ENCODE measurements at regions not wholly inside any gene's neighbourhood (a gene's known extent, or its start where the extent isn't known, plus 50 kb on each side); places are given as distances from the start of the nearest gene placed in this dataset.

DNA sequence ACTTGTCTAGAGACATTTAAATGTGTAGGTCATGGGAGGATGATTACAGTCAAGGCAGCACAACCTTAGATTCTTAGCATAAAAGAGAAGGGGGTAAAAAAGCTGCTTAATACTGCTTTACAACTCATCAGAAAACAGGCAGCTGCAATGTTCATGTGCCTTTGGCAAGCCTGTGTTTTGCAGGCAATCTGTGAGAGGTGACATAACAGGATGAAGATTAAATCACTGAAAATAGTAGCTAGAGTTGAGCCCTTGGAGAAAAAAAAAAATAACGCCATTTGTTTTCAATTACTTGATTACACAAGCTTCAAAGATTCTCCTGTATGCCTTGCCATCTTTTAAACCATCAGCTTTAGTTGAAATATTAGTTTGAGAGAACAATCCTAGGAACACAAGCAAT, 847.6 kb upstream of the LCORL start:
- peak; percentile 30 for ATAC-seq
- TF ChIP-seq, protein P1, sequence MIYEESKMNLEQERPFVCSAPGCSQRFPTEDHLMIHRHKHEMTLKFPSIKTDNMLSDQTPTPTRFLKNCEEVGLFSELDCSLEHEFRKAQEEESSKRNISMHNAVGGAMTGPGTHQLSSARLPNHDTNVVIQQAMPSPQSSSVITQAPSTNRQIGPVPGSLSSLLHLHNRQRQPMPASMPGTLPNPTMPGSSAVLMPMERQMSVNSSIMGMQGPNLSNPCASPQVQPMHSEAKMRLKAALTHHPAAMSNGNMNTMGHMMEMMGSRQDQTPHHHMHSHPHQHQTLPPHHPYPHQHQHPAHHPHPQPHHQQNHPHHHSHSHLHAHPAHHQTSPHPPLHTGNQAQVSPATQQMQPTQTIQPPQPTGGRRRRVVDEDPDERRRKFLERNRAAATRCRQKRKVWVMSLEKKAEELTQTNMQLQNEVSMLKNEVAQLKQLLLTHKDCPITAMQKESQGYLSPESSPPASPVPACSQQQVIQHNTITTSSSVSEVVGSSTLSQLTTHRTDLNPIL (CRISPR knock-in tag; IDR thresholded peaks at IDR 0.05; ENCODE audit: low read depth): no peak
- no peak for TF ChIP-seq ARNTL (CRISPR knock-in tag; IDR thresholded peaks at IDR 0.05; ENCODE audit: borderline replicate concordance, low read depth)
- no peak for TF ChIP-seq TOX (CRISPR knock-in tag; IDR thresholded peaks at IDR 0.05; ENCODE audit: borderline replicate concordance)
- TF ChIP-seq ZFP3 (CRISPR knock-in tag; IDR thresholded peaks at IDR 0.05): no peak
- TF ChIP-seq SNAI2 (CRISPR knock-in tag; IDR thresholded peaks at IDR 0.05): no peak
- TF ChIP-seq ZNF70 (CRISPR knock-in tag; IDR thresholded peaks at IDR 0.05): no peak
- no peak for TF ChIP-seq ZFP30 (CRISPR knock-in tag; IDR thresholded peaks at IDR 0.05)
- no peak for TF ChIP-seq BACH2 (CRISPR knock-in tag; IDR thresholded peaks at IDR 0.05; ENCODE audit: borderline replicate concordance)
- TF ChIP-seq CSDC2 (CRISPR knock-in tag; IDR thresholded peaks at IDR 0.05): no peak
- TF ChIP-seq, protein P2, sequence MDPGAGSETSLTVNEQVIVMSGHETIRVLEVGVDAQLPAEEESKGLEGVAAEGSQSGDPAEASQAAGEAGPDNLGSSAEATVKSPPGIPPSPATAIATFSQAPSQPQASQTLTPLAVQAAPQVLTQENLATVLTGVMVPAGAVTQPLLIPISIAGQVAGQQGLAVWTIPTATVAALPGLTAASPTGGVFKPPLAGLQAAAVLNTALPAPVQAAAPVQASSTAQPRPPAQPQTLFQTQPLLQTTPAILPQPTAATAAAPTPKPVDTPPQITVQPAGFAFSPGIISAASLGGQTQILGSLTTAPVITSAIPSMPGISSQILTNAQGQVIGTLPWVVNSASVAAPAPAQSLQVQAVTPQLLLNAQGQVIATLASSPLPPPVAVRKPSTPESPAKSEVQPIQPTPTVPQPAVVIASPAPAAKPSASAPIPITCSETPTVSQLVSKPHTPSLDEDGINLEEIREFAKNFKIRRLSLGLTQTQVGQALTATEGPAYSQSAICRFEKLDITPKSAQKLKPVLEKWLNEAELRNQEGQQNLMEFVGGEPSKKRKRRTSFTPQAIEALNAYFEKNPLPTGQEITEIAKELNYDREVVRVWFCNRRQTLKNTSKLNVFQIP (CRISPR knock-in tag; IDR thresholded peaks at IDR 0.05; ENCODE audit: borderline replicate concordance, low read depth): no peak
- TF ChIP-seq ISL1 (CRISPR knock-in tag; IDR thresholded peaks at IDR 0.05): no peak
- TF ChIP-seq, protein P3, sequence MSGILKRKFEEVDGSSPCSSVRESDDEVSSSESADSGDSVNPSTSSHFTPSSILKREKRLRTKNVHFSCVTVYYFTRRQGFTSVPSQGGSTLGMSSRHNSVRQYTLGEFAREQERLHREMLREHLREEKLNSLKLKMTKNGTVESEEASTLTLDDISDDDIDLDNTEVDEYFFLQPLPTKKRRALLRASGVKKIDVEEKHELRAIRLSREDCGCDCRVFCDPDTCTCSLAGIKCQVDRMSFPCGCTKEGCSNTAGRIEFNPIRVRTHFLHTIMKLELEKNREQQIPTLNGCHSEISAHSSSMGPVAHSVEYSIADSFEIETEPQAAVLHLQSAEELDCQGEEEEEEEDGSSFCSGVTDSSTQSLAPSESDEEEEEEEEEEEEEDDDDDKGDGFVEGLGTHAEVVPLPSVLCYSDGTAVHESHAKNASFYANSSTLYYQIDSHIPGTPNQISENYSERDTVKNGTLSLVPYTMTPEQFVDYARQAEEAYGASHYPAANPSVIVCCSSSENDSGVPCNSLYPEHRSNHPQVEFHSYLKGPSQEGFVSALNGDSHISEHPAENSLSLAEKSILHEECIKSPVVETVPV (CRISPR knock-in tag; IDR thresholded peaks at IDR 0.05): no peak
- no peak for TF ChIP-seq ZNF565 (CRISPR knock-in tag; conservative IDR thresholded peaks at IDR 0.05; ENCODE audit: low read depth)
- no peak for TF ChIP-seq GLIS3 (CRISPR knock-in tag; IDR thresholded peaks at IDR 0.05)
- TF ChIP-seq, protein P4, sequence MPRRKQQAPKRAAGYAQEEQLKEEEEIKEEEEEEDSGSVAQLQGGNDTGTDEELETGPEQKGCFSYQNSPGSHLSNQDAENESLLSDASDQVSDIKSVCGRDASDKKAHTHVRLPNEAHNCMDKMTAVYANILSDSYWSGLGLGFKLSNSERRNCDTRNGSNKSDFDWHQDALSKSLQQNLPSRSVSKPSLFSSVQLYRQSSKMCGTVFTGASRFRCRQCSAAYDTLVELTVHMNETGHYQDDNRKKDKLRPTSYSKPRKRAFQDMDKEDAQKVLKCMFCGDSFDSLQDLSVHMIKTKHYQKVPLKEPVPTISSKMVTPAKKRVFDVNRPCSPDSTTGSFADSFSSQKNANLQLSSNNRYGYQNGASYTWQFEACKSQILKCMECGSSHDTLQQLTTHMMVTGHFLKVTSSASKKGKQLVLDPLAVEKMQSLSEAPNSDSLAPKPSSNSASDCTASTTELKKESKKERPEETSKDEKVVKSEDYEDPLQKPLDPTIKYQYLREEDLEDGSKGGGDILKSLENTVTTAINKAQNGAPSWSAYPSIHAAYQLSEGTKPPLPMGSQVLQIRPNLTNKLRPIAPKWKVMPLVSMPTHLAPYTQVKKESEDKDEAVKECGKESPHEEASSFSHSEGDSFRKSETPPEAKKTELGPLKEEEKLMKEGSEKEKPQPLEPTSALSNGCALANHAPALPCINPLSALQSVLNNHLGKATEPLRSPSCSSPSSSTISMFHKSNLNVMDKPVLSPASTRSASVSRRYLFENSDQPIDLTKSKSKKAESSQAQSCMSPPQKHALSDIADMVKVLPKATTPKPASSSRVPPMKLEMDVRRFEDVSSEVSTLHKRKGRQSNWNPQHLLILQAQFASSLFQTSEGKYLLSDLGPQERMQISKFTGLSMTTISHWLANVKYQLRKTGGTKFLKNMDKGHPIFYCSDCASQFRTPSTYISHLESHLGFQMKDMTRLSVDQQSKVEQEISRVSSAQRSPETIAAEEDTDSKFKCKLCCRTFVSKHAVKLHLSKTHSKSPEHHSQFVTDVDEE (CRISPR knock-in tag; IDR thresholded peaks at IDR 0.05): no peak
- TF ChIP-seq, protein P5, sequence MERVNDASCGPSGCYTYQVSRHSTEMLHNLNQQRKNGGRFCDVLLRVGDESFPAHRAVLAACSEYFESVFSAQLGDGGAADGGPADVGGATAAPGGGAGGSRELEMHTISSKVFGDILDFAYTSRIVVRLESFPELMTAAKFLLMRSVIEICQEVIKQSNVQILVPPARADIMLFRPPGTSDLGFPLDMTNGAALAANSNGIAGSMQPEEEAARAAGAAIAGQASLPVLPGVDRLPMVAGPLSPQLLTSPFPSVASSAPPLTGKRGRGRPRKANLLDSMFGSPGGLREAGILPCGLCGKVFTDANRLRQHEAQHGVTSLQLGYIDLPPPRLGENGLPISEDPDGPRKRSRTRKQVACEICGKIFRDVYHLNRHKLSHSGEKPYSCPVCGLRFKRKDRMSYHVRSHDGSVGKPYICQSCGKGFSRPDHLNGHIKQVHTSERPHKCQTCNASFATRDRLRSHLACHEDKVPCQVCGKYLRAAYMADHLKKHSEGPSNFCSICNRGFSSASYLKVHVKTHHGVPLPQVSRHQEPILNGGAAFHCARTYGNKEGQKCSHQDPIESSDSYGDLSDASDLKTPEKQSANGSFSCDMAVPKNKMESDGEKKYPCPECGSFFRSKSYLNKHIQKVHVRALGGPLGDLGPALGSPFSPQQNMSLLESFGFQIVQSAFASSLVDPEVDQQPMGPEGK (CRISPR knock-in tag; IDR thresholded peaks at IDR 0.05; ENCODE audit: borderline replicate concordance): no peak
- TF ChIP-seq ZC3H10 (CRISPR knock-in tag; IDR thresholded peaks at IDR 0.05): no peak

DNA sequence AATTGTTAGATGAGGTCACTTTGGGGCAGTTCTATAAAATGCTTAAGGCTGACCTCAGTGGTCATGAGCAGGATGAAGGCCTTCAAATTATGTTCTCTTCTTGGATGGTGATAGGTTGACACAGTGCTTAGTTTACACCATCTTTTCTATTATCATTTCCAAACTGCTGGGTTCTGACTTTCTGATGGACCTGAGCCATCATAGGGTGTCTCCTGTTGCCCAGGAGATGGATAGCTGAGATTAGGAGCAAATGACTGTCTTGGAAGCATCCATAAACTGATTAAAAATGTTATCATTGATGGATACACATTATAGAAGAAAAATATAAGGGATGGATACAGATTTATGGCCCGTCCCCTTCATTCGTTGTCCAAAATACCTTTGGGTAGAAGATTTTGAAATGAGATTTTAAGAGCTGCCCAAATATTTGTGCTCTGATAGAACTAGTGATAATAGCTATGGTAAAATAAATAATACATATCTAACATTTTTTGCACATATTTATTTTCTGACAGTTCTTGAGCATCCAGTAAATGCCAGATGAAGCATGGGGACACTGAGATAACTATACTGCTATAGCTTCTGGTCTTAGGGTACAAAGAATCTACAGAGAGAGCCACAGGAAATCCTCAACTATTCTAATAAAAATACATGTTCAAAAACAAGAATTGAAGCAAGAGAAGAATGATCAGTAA, 839.4 kb upstream of the LCORL start:
- no peak for TF ChIP-seq ESRRG (CRISPR knock-in tag; IDR thresholded peaks at IDR 0.05)
- no peak for ATAC-seq

DNA sequence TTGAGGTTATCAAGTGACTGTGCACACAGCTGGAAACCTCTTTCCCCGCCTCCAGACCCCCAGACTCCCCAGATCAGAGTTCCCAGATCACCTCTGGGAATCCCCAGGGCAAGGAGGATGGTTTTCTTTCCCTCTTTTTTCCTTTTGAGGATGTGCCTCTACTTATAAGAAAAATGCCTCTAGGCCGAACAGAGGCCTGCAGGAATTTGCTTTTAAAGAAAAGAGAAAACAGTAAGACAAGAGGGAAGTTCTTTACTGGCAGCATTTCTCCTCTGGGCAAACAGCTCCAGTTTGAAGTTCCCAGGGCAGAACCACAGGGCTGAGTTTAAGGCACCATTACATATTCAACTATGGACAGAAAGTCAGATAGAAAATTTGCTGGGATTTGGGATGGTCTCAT, 837.9 kb upstream of the LCORL start:
- TF ChIP-seq ZFP30 (CRISPR knock-in tag; IDR thresholded peaks at IDR 0.05): no peak
- TF ChIP-seq RARB (CRISPR knock-in tag; IDR thresholded peaks at IDR 0.05): no peak
- TF ChIP-seq, protein P1 (CRISPR knock-in tag; IDR thresholded peaks at IDR 0.05; ENCODE audit: low read depth): no peak
- no peak for TF ChIP-seq BACH2 (CRISPR knock-in tag; IDR thresholded peaks at IDR 0.05; ENCODE audit: borderline replicate concordance)
- TF ChIP-seq ARNTL (CRISPR knock-in tag; IDR thresholded peaks at IDR 0.05; ENCODE audit: borderline replicate concordance, low read depth): no peak
- TF ChIP-seq ESRRG (CRISPR knock-in tag; IDR thresholded peaks at IDR 0.05): no peak
- TF ChIP-seq SNAI2 (CRISPR knock-in tag; IDR thresholded peaks at IDR 0.05): no peak
- no peak for TF ChIP-seq ISL1 (CRISPR knock-in tag; IDR thresholded peaks at IDR 0.05)
- TF ChIP-seq ZNF70 (CRISPR knock-in tag; IDR thresholded peaks at IDR 0.05): no peak
- no peak for ATAC-seq

Measured in SK-N-SH treated with all-trans-retinoic acid at 6 μM for 48 hours (cell line).